ENCODE measurements at regions not wholly inside any gene's neighbourhood (a gene's known extent, or its start where the extent isn't known, plus 50 kb on each side); places are given as distances from the start of the nearest gene placed in this dataset.

- DNase-seq (ENCODE audit: low read depth): no peak
- TF ChIP-seq POLR2A (IDR thresholded peaks at IDR 0.05; ENCODE audit: extremely low read depth, insufficient read length) (no peak), CTCF (IDR thresholded peaks at IDR 0.05; ENCODE audit: low read depth, low read length) (no peak), MYC (IDR thresholded peaks at IDR 0.05; ENCODE audit: low read depth, low read length) (no peak)
- H3K4me3 ChIP-seq (ENCODE audit: low read depth, low read length): no peak overlapping the region
Observed at GRCh38 chr10:120650705-120651399, 193.8 kb downstream of the PLPP4 start.

- no peak for TF ChIP-seq MYC (IDR thresholded peaks at IDR 0.05; ENCODE audit: low read depth, low read length)
- no peak for TF ChIP-seq POLR2A (IDR thresholded peaks at IDR 0.05; ENCODE audit: extremely low read depth, insufficient read length)
- TF ChIP-seq MAX (IDR thresholded peaks at IDR 0.05; ENCODE audit: low read depth, low read length): no peak
- no peak for TF ChIP-seq CTCF (IDR thresholded peaks at IDR 0.05; ENCODE audit: low read depth, low read length)
- no peak for DNase-seq (ENCODE audit: low read depth)
- no peak overlapping the region for H3K4me3 ChIP-seq (ENCODE audit: low read depth, low read length)
Observed at GRCh38 chr10:120656107-120656506, 195.1 kb upstream of the WDR11 start.

DNA sequence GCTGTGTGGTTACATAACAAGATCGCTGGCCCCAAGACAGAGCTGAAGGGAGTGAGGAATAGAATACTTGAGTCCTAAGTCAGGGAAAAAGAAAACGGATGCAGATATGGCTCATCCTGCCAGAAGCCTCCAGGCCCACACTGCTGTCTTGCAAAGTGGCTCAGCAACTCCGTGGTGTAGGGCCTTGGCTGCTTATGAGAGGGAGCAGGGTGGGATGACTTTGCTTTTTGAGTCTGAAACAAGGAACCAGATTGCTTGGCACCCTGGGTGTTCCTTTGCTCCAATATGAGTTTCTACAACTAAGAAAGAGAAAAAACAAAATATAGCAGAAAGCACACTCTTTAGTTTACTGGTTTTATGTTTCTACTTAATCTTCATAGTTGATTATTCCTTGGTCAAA is 193.8 kb upstream of the WDR11 start:
- DNase-seq (ENCODE audit: low read depth): no peak
- TF ChIP-seq CTCF (IDR thresholded peaks at IDR 0.05; ENCODE audit: low read depth, low read length) (no peak), POLR2A (IDR thresholded peaks at IDR 0.05; ENCODE audit: extremely low read depth, insufficient read length) (no peak), MYC (IDR thresholded peaks at IDR 0.05; ENCODE audit: low read depth, low read length) (no peak), MAX (IDR thresholded peaks at IDR 0.05; ENCODE audit: low read depth, low read length) (no peak)

GRCh38 chr10:120658943-120659885 is 191.9 kb upstream of the WDR11 start:
- no peak for TF ChIP-seq MAX (IDR thresholded peaks at IDR 0.05; ENCODE audit: low read depth, low read length)
- no peak for TF ChIP-seq CTCF (IDR thresholded peaks at IDR 0.05; ENCODE audit: low read depth, low read length)
- no peak for TF ChIP-seq POLR2A (IDR thresholded peaks at IDR 0.05; ENCODE audit: extremely low read depth, insufficient read length)
- TF ChIP-seq MYC (IDR thresholded peaks at IDR 0.05; ENCODE audit: low read depth, low read length): no peak
- no peak overlapping the region for H3K4me3 ChIP-seq (ENCODE audit: low read depth, low read length)
- DNase-seq (ENCODE audit: low read depth): no peak

More for the DNA sequence above, 193.8 kb upstream of the WDR11 start:
- no peak overlapping the region for H3K4me3 ChIP-seq (ENCODE audit: low read depth, low read length)

GRCh38 chr10:120666308-120666707 is 184.9 kb upstream of the WDR11 start:
- TF ChIP-seq POLR2A (IDR thresholded peaks at IDR 0.05; ENCODE audit: extremely low read depth, insufficient read length): no peak
- TF ChIP-seq CTCF (IDR thresholded peaks at IDR 0.05; ENCODE audit: low read depth, low read length): no peak
- no peak for TF ChIP-seq MYC (IDR thresholded peaks at IDR 0.05; ENCODE audit: low read depth, low read length)
- no peak for TF ChIP-seq MAX (IDR thresholded peaks at IDR 0.05; ENCODE audit: low read depth, low read length)
- H3K4me3 ChIP-seq (ENCODE audit: low read depth, low read length): no peak overlapping the region
- DNase-seq (ENCODE audit: low read depth): no peak
